ENCODE measurements at regions not wholly inside any gene's neighbourhood (a gene's known extent, or its start where the extent isn't known, plus 50 kb on each side); places are given as distances from the start of the nearest gene placed in this dataset.
"Not testable (repeated sequence)": the region's sequence is repeated elsewhere in the genome, so short reads cannot be mapped to it uniquely, and the experiment has no call there.

DNA sequence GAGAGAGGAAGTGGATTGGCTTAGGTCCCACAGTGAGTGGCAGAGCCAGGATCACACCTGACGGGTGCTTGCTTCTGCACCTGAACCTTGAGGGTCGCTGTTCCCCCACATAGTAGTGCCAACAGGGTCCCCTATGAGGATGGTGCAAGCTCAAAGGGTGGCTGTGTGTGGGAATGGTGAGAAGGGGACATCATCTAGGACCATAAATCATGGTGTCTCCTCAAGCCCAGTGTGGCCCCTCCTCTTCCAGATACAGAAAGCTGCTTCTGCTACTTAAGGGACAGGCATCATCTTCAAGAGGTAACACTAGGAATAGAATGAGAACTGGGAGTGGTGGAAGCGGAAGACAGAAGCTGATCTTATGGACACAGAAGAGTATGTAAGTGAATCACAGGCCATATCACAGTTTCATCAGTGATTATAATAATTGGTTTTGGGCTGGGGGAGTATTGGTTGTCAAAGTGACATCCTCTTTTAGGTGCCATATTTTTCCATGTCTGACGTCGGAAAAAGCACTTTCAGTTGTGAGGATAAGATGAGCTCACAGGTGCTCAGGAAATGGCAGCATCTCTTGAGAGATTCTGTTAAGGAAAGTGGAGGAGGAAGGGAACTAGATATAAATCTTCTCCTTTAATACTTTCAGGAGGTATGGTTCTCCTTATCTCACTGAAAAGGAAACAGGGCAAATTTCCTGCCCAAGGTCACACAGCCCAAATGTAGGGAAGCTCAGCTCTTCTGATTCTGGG lies 83.2 kb upstream of the HNF1B start:
- no peak for DNase-seq

DNA sequence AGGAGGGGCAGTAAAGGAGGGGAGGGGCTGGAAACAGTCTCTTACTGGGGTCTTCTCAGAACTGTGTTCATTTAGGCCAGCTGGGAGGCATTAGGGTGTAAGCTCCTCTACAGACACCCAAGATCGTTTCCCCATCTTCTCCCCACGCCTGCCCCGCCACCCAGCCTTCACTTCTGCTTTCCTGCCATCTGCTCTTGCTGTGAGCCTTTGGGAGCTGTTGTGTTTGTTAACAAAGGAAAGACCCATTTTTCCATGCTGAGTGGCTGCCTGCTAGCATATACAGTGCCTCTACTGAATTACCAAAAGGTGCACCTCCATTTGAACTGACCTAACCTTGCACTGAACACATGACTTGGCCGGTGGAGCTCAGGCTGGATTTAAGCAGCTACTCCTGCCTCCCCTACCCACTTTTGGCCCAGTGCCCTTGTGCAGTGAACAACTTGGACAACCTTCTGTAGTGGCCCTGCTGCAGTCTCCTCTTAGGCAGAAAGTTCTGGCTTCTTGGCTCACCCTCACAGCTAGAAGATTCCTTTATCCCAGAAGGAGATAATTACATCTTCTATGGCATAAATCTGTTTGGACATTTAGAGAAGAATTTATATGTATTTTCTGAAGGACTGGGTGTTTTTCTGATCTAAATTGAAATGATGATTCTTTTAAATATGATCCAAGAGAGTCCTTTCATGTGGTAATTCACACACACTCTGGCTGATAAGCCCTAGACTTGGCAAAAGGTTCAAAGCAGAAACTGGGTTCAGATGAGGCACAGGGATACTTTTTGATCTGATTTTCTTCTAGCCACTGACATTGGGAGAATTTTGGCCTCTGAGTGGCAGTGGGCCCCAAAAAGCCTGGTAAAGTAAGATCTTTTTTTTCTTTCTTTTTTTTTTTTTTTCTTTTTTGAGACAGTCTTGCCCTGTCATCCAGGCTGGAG lies 81.9 kb upstream of the HNF1B start:
- DNase-seq, result no peak

DNA sequence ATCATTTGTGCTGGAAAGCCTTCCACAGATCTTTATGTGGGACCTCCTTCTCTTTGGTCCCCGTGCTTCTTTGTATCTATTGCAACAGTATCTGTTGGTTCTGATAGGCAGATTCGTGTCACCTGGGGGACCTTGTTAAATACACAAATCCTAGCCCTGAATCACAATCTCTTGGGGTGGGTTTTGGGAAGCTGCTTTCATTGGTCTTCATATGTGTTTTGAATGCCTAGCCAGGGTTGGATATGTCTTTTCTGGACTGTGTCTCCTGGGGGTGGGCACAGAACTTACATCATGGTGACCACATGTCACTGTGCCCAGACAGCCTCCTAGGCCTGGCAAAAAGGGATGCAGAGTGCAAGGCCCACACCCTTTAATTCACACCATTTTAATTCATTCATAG lies 81.0 kb upstream of the HNF1B start:
- DNase-seq, result no peak

DNA sequence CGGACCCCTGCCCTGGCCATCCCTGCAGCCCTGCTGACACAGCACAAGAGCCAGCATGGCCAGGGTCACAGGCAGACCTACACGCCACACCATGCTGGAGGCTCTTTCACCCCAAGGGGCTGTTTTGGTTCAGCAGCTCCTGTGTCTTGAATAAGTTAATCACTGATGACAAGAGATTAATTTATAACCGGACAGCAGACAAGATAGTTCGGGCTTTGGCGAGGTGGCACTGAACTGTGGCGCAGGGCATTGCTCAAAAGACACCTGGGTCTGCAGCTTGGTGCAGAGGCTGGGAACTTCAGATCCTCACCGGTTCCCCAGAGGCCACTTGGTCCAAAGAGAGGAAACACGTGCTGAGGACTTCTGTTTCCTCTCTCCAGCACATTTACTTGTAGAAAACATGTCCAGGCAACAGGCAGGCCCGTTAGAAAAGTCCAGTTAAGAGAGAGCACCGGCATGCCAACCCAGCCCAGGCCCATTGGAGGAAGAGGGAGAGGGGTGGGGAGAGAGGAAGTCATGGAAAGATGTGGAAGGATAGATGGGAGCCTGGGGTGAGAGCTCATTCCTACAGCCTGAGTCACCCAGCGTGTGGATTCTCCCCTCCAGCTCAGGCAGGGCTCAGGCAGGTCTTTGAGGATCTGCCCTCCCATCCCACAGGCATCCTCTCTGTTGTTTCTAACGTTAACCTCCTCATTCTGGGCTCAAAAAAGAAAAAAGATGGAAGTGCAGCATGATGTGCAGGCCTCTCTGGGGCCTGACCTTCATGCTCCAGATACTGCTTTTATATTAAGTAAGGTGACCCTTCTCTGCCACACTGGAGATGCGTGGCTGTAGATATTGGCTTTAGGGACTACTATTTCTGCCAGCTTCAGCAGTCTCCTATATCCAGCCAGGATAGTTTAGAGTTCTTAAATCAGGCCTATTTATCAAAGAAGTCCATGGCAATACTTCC lies 80.0 kb upstream of the HNF1B start:
- no peak for DNase-seq

DNA sequence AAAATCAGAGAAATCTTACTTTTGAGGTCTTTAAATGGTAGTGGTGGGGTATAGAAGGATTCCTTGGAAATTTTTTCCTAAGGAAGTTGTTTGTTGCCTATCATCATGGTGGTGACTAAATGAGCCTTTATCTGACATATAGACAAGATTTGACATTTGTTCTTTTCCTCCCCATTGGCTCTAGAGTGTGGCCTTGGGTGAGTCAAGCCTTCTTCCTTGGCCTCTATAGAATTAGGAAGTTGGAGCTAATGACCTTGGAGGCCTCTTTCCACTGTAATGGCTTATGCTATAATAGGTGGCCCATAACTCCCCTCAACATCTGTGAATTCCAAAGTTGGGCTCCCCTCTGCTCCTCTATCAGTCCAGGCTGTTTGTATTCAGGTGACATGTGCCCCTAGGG lies 79.1 kb upstream of the HNF1B start:
- no peak for DNase-seq

DNA sequence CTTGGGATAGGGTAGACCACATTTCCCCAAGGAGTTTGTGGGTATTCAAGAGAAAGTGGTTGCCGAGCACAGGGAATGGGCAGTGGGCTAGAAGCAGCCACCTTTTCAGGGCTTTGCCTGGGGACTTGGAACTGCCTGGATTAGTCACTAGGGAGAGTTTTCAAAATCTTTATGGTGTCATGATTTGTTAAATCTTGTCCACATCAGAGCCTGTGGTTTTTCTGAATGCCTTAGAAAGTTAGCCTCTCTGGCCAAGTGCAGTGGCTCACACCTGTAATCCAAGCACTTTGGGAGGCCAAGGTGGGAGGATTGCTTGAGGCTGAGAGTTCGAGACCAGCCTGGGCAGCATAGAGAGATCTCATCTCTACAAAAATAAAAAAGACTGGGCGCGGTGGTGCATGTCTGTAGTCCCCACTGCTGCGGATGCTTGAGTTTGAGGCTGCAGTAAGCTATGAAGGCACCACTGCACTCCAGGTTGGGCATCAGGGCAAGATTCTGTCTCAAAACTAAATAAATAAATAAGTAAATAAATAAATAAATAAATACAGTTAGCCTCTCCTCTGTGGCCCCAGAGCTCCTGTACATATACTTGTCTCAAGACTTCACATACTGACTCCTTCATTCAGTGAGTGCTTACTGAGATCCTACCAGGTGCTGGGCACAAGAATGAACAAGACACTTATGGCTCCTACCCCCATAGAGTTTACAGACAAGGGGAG lies 76.3 kb upstream of the HNF1B start:
- DNase-seq, result no peak

DNA sequence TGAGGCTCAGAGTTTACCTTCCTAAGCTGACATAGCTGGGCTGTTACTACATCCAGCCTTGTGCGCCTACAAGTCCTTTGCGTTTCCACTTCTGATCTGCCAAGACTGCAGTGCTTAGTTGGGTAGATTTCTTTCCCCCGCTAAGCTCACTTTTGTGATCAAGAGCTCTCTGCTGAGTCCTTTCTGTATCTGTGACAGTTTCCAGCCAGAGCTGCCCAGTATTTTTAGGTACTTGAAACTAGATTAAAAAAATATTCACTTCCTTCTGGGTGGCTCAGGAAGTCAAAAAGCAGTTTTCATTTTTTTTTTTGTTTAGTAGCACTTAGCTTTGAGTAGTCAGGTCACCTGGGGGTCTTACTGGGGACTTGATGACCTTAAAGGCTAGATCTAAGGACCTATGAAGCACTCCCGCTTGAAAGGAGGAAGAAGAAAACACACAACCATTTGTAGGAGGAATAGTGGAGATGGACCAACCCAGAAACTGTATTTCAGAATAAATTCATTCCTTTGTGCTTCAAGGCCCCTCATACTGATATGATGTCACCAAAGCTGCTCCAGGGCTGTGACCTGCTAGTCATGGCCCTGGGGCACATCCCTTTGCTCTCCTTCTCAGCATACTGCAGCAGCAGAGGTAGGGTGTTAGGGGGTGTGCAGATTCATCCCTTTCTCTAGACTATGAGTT lies 75.6 kb upstream of the HNF1B start:
- DNase-seq, result no peak

DNA sequence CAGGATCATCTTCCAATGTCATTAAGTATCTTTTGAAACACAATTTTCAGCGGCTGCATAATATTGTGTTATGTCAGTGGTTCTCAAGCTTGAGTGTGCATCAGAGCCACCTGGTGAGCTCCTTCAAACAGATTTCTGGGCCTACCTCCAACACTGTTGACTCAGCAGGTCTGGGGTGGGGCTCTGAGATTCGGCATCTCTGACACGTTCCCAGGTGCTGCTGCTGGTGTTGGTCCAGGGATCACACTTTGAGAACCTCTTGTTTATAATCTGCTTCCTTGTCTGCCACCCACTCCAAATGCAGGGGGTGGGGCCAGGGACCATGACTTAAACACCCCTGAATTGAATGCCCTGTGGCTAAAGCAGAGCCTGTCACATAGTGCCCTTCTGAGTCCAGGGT lies 73.8 kb upstream of the HNF1B start:
- no peak for DNase-seq

DNA sequence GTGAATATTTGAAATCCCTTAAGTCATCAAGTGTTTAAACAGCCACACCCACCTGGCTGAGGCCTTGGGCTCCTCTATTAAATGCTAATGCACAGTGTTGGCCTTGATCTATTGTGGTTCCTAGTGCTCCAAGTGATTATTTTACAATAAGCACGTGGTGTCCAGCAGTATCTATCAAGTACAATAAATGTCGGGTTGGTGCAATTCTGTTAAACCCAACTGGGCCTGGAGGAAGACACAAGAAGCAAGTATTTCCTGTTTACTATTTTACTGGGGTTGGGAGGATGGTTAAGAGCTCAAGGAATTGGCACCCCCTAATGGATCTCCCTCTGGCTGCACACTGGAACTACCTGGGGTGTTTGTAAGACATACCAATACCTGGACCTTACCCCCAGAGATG lies 72.1 kb upstream of the HNF1B start:
- DNase-seq, result no peak

DNA sequence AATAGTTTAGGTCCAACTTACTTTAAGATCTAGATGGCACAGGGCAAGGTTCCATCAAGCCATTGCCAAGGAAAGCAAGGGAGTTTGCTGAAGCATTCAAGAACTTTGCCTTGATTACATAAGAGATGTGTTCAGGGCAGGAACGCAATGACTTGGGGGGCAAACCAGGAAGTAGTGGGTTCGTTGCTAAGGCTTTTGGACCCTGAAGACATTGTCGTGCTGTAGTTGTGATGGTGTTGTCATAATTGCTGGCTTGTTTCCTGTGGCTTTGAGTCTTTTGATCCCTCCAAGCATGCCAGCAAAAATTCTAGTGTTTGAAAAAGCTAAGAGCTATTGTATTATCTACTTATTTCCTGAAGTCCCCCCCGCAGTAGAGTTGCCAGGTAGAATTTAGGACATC lies 70.7 kb upstream of the HNF1B start:
- no peak for DNase-seq

DNA sequence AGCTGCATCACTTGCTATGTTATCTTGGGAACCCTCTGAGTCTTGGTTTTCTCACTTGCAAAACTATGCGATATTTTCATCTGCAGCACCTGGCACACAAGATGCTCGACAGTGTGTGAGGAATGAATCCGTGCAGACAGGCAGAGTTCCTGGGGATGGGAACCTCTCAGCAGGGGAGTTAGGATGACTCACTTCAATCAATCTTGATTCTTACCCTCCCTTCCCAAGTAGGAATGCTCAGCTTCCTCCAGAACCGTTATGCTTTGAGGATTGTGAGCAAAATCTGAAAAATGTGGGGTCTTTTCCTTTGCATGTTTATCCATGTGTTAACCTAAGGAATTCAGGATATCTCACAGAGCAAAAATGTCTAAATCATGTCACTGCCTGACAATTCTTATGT lies 68.9 kb upstream of the HNF1B start:
- DNase-seq, result no peak

DNA sequence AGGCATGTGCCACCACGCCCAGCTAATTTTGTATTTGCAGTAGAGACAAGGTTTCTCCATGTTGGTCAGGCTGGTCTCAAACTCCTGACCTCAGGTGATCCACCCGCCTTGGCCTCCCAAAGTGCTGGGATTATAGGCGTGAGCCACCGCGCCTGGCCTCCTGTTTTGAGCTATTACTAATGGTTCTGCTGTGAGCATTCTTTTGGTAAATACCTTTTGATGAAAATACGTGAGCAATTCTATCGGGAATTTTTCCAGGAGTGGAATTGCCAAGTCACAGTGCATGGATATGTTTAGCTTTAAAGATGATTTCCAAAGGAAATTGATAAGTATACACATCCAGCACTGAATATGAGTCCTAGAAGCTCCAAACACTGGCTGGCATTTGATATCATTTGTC lies 64.0 kb upstream of the HNF1B start:
- not testable (repeated sequence) for DNase-seq

DNA sequence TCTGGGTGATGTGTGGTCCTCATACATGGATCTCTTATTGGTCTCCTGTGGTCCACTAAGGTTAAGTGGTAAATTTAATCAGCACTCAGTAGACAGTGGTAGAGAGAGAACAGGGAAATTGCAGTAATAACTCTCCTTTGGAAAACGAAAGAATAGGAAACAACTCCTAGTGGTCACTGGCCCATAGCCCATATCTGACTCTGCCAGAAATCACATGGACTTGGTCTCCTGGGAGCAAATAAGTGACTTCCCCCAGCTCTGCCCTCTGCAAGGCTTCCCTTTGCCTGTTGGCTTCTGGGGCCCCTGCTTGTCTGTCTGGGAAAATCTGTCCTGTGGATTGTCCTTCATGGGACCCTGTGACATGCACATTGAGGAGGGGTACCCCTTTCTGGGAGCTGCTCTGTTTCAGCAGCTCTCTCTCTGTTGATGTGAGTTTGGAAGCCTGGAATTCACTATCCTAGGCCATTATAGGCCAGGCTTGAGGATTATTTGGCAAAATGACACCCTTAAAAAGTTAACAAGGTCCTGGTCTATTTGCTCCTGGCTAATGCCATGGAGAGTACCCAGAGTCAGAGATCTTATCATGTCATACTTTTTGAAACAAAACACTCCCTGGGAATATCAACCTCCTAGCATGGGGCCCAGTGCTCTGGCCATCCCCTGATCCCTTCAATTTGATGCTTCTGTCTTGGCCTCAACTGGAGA lies 58.0 kb upstream of the HNF1B start:
- no peak for DNase-seq

DNA sequence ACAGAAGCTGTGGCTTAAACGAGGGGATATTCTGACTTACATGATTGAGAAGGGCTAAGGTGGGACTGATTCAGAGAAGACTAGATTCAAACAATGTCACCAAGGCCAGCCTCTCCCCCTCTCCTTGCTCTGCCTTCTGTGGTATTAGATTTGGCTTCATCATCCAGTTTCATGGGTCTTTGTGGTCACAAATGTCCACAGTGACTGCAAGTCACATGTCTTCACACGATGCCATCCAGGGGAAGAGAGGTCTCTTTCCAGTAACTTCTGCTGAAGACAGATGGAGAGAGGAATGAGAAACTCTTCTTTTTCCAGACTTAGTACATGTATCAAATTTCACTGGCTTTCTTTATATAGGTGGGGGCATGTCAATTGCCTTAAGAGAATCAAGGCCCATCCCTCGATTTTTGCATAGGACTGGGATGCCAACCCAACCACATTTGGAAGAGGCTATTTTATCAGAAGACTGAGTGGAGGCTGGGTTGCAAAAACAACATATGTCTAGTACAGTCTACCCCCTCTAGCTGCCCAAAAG lies 57.3 kb upstream of the HNF1B start:
- DNase-seq, result no peak

DNA sequence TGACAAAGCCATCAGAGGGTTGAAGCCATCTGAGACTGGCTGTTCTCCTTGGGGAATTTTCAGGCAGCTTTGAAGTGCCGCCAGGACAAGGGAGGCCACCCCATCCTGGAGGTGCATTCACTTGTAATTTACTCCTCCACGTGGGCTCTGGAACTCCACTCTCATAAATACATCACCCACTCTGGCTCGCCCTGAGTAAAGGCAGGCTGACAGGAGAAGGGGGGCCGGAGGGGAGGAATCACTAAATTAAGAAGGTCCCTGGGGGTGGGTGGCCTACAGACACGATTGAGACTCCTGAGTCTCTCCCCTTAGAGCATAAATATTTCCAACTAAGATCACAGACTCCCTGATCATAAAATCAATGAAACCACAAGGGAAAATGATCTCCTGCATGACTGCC lies 56.3 kb upstream of the HNF1B start:
- DNase-seq, result no peak

DNA sequence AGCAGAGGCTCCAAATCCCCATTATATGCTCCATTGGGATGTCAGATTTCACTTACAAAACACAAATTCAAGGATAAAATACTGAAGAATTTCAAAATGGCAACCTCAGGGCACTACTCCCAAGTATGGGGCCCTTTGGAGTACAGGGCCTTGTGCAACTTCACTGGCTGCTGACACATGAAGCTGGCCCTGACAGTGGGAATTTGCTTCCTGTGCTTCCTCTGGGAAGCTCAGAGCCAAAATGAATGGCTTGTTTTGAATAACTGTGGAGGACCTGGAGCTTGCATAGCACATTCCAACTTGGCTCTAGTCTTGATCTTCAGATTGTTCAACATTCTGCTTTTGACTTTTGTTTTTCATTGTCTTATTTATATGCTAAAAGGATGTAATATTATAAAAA lies 52.3 kb upstream of the HNF1B start:
- DNase-seq, result no peak

DNA sequence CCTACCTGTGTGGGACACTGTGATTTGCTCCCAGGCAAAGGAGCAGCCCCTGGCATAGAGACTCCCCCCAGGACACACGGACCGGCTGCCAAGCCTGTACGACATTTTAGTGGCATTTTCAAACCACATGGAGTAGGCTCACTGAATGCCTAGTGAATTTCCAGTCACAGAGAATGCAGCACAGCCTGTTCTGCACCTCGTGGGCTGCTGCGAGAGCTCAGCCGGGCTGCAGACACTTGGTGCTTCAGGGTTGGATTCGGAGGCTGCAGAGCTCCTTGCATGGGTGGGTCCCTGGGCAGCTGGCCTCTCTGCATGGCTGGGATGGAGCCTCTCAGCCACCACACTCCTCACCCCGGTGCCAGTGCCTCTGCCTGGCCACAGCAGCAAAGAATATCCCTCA lies 51.2 kb upstream of the HNF1B start:
- DNase-seq, result no peak

All from activated CD4-positive, alpha-beta T cell treated with anti-CD3 and anti-CD28 coated beads, Interleukin-10, Interleukin-2, amounts not matched to agents 100 ng/mL and 50 ng/mL, durations not matched to agents 16 hours and 8 hours (primary cell).